GM21381 (cell line): ENCODE measurements at regions not wholly inside any gene's neighbourhood (a gene's known extent, or its start where the extent isn't known, plus 50 kb on each side); places are given as distances from the start of the nearest gene placed in this dataset.

Experiments
- ATAC-seq: cut with Tn5 transposase; IDR thresholded peaks from one replicate; pipeline ENCODE4 v1.9.1; 2021; ENCODE audit warnings: mild to moderate bottlenecking, moderate library complexity; ENCODE audit not compliant: unreplicated experiment

DNA sequence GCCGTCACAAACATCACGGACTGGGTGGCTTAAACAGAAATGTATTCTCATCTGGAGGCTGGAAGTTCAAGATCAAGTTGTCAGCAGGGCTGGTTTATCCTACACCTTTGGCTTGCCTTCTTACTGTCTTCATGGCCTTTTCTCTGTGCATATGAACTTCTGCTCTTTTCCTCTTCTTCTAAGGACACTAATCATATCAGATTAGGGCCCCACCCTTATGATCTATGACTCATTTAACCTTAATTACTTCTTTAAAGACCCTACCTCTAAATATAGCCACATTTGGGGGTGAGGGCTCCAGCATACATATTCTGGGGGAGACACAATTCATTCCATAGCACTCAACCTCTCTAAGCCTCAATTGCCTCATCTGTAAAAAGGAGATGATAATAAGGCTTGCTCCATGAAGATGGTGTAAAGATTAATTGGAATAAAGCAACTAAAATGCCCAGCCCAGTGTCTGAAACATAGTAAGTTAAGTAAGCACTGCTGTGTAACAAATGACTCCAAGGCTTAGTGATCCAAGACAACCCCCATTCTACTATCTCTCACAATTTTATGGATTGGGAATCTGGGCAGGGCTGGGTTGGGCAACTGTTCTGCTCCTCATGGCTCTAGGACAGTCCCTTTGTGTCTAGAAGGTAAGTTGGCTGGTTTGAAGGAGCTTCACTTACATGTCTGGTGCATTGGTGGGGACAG is 119.8 kb downstream of the BANF2 start:
- ATAC-seq = no peak

DNA sequence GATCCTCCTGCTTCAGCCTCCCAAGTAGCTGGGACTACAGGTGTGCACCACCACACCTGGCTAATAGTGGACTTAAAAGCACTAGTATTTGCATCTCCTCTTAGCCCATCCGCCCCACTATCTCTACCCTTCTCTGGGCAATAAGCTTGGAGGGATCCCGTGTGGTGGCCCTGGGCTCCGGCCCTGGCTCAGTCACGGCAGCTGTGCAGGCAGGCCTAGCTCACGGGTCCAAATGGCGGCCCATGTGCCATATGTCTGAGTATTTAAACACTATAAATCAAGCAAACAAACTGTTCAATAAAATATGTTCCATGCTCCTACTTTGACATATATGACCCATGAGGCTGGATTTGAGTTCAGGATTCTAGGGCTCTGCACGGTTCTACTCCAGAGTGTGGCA is 118.4 kb downstream of the BANF2 start:
- ATAC-seq = no peak

DNA sequence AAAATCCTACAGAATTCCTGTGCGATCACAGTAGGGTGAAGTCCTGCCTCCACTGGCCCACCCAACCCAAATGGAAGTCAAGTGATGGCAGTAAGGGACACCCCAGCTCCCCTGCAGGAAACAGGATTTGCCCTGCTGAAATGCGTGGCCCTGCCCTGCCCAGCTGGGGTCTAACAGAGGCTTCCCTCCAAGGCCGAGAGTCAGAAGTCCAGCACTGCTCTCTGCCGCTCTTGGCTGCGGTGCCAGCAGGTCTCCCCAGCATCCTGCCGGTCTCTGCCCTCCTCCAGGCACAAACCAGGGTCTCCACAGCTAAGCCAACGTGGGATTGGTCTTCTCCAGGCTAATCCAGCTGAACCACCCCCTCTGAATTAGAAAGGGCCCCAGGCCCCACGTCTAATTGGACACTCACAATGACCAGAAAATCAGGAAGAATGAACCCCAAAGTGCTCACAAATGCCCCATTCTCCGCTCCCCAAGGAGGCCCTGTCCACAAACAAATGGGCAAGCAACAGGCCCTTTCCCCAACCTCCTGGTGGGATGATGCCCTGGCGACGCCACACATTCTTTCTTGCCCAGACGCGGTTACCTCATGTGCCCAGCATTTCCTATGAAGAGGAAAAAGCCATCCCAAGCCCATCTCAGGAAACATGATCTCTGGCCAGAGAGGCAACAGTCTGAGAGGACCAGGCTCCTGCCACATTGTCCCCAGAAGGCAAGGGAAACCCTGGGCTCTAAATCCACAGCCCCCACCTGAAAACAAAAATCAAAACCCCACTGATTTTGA is 117.2 kb downstream of the BANF2 start:
- ATAC-seq = no peak

DNA sequence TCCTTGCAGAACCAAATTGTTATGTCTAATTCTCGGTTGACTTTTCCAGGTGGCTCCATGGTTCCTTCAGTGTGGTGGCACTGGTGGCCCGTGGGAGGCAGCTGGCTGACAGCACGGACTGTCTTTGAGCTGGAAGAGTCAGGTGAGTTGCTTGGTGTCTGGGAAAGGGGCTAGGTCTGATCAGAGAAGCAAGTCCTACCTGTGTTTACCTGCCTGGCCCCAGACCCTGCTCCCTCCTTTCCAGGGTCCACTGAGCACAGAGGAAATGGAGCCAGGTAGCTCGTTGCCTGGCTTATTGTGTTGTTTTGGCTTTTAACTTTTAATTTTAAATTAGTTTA is 111.8 kb downstream of the BANF2 start:
- no peak for ATAC-seq

DNA sequence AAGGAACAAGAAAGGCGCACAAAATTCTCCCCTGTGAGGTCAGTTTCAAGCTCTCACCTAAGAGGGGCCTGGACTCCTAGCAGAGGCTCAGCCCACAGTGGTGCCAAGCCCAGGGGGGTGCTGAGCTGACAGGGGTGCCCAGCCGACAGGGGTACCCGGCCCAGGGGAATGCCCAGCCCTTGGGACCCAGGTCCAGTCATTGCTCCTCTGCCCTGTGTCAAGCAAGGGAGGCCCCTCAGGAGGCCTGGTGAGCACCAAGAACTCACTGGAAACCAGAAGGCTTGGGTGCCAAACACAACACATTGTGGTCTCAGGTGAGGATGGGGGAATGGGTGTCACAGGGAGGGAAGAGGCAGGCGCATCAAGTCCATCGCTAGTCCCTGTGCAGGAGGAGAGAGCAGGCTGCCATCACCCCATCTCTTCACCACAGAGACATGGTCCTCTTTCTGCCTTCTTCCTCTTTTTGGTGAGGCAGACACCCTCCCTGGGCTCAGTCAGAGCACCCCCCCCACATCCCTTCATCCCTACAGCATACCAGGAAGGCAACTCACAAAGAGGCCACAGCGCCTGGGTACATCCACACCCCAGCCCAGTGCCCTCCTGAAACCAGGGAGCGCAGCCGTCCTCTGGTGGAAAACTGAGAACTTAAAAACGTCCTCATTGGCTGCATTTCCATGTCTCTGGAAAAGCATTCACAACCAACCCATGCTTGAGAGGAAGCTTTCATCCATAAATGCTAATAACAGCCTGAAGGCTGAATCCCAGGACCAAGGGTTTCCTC is 111.3 kb downstream of the BANF2 start:
- no peak for ATAC-seq

DNA sequence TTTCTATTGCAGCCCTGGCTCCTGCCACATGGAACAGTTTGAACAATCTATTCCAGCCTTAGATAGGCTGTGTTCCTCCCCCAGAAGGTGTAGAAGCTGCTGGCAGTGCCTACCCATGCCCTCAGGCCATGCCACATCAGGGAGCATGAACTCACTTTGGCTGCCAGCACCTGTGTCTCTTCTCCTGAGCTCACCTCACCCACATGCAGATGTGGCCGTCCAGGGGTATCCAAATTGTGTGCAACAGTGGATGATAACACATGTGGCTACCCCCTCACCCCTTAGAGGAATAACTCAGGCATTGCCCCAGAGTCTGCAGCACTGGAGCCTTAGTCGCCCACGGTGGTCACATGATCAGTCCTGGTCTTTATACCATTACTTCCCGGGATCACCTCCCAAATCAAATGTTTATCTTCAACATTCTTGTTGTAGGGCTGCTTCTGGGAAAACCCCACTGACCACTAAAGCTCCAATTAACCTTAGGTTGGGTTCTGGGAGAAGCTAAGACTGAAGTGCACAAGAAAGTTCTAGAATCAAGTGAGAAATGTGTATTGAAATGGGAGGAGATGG is 110.4 kb downstream of the BANF2 start:
- no peak for ATAC-seq

DNA sequence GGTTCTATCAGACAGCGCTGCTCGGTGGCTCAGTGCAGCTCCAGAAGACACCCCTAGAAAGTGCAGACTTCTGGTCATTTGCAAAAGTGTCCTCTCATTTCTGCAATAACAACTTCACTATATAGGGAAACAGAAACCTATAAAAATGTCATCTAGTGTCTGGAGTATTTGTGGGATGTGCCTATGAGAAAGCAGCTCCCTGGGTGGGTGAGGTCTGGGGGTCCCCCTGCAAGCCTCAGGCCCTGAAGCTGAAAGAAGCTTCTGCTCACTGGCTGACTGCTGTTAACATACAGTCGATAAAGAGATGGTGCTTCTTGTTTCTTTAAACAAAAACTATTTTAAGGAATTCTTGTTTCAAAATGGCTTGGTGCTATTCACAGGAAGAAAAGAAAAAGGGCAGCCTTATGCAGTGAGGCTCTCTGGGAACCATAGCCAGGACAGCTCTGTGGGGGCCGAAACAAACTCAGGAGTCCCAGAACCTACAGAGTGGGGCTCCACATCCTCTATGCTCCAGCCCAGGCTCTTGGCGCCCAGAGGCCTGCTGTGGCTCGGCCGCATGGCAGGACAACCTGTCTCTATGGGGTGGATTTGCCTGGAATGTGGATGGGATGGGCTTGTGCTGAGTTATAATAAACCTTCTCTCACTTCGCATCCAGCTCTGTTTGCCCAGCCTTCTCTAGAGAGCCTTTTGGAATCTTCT is 109.7 kb downstream of the BANF2 start:
- ATAC-seq = no peak

DNA sequence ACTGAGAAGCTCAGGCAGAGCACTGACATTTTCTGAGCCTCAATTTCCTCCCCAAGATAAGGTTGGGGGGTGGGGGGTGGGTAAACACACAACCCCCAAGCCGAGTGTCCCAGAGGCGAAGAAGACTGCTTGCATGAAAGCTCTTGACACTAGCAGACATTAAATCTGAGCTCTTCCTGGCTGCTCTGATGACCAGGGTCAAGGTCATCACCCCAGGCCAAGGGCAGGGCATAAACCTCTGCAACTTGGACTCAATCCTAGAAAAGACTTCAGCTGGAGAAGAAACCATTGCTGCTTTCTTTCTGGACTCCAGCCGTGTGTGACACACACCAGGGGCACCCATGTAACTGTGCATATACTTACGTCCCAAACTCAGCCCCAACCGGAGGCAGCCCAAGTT is 109.0 kb downstream of the BANF2 start:
- ATAC-seq = no peak

- ATAC-seq = no peak
Observed at GRCh38 chr20:17808357-17808756, 108.6 kb downstream of the BANF2 start.

GRCh38 chr20:17807651-17808050 is 107.9 kb downstream of the BANF2 start:
- no peak for ATAC-seq

GRCh38 chr20:17806739-17807441 is 107.1 kb downstream of the BANF2 start:
- no peak for ATAC-seq

GRCh38 chr20:17806107-17806506 is 106.3 kb downstream of the BANF2 start:
- no peak for ATAC-seq

DNA sequence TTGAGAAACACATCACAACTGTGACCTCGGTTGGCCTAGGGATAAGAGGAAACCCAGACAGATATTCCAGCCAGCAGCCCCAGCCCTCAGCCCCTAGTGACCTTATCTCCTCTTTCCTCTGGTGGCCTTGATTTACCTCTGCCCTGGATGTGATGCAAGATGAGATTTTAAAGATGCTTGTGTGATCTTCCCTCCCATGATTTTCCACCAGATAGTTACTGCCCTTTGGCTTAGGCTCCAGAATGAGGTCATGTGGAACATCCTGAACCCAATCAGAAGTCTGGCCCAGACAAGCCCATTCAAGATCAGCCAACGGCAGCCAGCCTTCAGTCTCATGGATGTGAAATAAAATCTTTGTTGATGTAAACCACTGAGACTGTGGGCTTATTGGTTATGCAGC is 104.0 kb downstream of the BANF2 start:
- ATAC-seq = no peak

DNA sequence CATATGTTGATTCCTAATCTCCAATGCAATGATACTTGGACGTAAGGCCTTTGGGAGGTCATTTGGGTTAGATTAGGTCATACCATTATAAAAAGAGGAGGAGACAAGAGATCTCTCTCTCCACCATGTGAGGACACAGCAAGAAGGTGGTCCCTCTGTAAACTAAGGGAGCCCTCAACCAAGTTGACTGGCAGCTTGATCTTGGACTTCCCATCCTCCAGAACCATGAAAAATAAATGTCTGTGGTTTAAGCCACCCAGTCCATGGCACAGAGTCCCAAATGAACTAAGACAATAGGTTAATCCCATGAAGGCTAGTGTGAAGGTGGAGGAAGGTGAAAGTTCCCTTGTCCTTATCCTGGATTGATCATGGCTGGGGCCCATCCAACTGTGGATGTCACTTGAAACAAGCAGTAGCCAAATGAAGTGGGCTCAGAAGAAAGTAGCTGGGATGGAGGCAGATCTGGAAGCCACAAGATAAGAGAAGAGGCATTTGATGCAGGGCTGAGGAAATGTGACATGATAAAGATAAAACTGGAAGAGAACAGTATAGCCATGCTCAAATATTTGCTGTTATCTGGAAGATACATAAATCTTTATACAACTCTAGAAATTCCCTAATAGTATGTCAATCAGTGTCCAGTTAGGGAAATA is 99.9 kb downstream of the BANF2 start:
- ATAC-seq = no peak

- ATAC-seq = no peak
Observed at GRCh38 chr20:17798601-17799000, 98.8 kb downstream of the BANF2 start.

- no peak for ATAC-seq
Observed at GRCh38 chr20:17797579-17797978, 97.8 kb downstream of the BANF2 start.

DNA sequence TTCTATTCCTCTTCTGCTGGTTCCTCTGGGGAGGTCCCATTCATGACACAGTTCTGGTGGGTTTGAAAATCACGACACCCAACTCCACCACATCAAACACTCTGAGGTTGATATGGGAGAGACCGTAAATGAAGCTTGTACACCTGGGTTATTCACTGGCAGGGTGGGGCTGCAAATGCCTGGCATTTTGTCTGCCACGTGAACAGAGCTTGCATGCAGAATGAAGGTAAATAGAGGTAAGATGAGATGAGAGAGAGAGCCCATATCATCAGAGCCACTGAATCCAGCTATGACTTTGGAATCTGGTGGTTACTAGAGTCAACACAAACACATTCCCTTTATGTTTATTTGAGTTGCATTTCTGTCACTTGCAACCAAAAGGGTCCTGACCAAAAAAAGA is 97.4 kb downstream of the BANF2 start:
- no peak for ATAC-seq

GRCh38 chr20:17796091-17796563 is 96.4 kb downstream of the BANF2 start:
- ATAC-seq = no peak

DNA sequence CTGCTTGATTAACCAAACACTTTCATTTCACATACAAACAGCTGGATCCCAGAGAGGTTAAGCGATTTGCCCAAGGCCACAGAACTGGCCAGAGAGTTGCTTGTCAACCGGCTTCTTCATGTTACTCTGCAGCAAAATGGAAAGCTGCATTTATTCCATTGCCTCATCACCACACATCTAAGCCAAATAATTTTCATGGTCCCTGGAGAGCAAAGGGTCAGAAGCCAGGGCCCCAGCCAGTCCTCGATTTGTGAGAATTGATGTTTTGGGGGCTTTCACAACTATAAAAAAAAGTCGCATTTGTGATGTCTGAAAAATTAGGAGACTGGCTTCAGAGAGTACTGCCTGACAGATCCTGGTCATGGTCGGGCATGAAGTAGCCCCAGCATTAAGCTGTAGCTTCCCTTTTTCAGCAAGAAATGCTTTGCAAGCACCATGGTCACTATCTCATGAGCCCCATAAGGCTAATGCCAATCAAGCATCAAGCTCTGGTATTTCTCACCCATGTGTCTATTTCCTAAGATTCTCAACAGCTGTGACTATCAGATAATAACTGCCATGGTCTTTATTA is 95.8 kb downstream of the BANF2 start:
- ATAC-seq = no peak
